HG03025 (cell line): ENCODE measurements at regions not wholly inside any gene's neighbourhood (a gene's known extent, or its start where the extent isn't known, plus 50 kb on each side); places are given as distances from the start of the nearest gene placed in this dataset.
"Not testable (repeated sequence)": the region's sequence is repeated elsewhere in the genome, so short reads cannot be mapped to it uniquely, and the experiment has no call there.

Experiments used
- ATAC-seq: cut with Tn5 transposase; IDR thresholded peaks from one replicate; pipeline ENCODE4 v1.9.1; 2021; ENCODE audit warnings: mild to moderate bottlenecking, moderate library complexity; ENCODE audit not compliant: unreplicated experiment, low FRiP score

GRCh38 chr4:149983401-149983800 lies 94.8 kb upstream of the DCLK2 start:
- ATAC-seq: no peak

- no peak for ATAC-seq
Observed at GRCh38 chr4:149983931-149984330, 94.3 kb upstream of the DCLK2 start.

- no peak for ATAC-seq
Observed at GRCh38 chr4:149985981-149986380, 92.3 kb upstream of the DCLK2 start.

- no peak for ATAC-seq
Observed at GRCh38 chr4:149986917-149987316, 91.3 kb upstream of the DCLK2 start.

GRCh38 chr4:149987330-149988086 lies 90.7 kb upstream of the DCLK2 start:
- no peak for ATAC-seq

- ATAC-seq: no peak
Observed at GRCh38 chr4:149988087-149988410, 90.2 kb upstream of the DCLK2 start.

- no peak for ATAC-seq
Observed at GRCh38 chr4:149993030-149993429, 85.2 kb upstream of the DCLK2 start.

GRCh38 chr4:149995134-149995756 lies 83.0 kb upstream of the DCLK2 start:
- no peak for ATAC-seq

- ATAC-seq: no peak
Observed at GRCh38 chr4:149997881-149998421, 80.3 kb upstream of the DCLK2 start.

GRCh38 chr4:149999485-150000074 lies 78.7 kb upstream of the DCLK2 start:
- no peak for ATAC-seq

- ATAC-seq: no peak
Observed at GRCh38 chr4:150001815-150002214, 76.4 kb upstream of the DCLK2 start.

- ATAC-seq: no peak
Observed at GRCh38 chr4:150002561-150002960, 75.7 kb upstream of the DCLK2 start.

- ATAC-seq: no peak
Observed at GRCh38 chr4:150004481-150004880, 73.8 kb upstream of the DCLK2 start.

GRCh38 chr4:150005537-150005936 lies 72.7 kb upstream of the DCLK2 start:
- no peak for ATAC-seq

- ATAC-seq: no peak
Observed at GRCh38 chr4:150006197-150006596, 72.0 kb upstream of the DCLK2 start.

GRCh38 chr4:150007512-150007911 lies 70.7 kb upstream of the DCLK2 start:
- no peak for ATAC-seq

GRCh38 chr4:150008546-150008945 lies 69.7 kb upstream of the DCLK2 start:
- ATAC-seq: no peak

GRCh38 chr4:150009533-150009932 lies 68.7 kb upstream of the DCLK2 start:
- ATAC-seq: no peak

GRCh38 chr4:150010525-150011126 lies 67.6 kb upstream of the DCLK2 start:
- ATAC-seq: no peak

GRCh38 chr4:150012851-150013360 lies 65.3 kb upstream of the DCLK2 start:
- ATAC-seq: no peak

GRCh38 chr4:150015910-150016309 lies 62.3 kb upstream of the DCLK2 start:
- not testable (repeated sequence) for ATAC-seq
